HuH-7 (cell line): ENCODE measurements at regions not wholly inside any gene's neighbourhood (a gene's known extent, or its start where the extent isn't known, plus 50 kb on each side); places are given as distances from the start of the nearest gene placed in this dataset.
"Not testable (repeated sequence)": the region's sequence is repeated elsewhere in the genome, so short reads cannot be mapped to it uniquely, and the experiment has no call there.

Experiments used
- DNase-seq: peaks from one replicate; pipeline ENCODE4 v3.0.0; 2011; ENCODE audit warnings: low spot score

DNA sequence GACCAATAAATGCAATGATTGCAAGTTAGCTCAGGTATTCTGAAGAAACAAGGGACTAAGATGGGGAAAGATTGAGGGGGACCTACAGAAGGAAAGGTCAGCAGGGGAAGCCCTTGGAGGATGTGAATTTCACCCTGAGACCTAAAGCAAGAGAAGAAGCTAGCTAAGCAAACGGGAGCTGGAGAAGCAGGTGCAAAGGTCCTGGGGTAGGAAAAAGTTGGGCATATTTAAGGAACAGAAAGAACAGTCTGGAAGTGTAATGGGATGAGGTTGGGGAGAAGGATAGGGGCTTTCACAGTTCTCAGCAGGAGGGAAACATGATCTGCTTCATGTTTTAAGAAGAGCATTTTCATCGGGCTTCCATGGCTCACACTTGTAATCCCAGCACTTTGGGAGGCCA is 89.7 kb upstream of the SLC45A1 start:
- DNase-seq = no peak

DNA sequence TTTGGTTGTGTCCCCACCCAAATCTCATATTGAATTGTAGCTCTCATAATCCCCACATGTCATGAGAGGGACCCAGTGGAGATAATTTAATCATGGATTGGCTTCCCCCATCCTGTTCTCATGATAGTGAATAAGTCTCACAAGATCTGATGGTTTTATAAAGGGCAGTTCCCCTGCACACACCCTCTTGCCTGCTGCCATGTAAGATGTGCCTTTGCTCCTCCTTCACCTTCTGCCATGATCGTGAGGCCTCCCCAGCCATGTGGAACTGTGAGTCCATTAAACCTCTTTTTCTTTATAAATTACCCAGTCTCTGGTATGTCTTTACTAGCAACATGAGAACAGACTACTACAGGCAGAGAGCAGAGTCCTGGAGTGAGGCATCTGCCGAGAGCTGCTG is 90.2 kb upstream of the SLC45A1 start:
- DNase-seq = not testable (repeated sequence)

DNA sequence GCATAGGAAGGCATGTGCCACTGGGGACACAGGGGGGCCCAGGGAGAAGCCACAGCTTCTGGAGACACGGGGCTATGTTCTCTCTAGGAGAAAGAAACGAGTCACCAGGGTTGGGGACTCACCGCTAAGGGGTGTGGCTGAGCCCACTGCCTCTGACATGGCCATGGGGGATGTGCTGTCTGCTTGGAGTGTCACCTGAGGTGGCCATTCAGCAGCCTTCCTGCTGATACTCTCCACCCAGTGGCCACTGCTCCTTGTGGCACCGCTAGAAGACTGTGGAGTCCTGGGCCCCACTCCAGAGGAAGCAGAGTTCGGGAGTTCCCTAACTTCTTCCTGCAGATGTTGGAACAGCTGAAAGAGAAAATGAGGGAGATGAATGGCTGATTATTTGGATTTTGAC is 91.2 kb upstream of the SLC45A1 start:
- no peak for DNase-seq

DNA sequence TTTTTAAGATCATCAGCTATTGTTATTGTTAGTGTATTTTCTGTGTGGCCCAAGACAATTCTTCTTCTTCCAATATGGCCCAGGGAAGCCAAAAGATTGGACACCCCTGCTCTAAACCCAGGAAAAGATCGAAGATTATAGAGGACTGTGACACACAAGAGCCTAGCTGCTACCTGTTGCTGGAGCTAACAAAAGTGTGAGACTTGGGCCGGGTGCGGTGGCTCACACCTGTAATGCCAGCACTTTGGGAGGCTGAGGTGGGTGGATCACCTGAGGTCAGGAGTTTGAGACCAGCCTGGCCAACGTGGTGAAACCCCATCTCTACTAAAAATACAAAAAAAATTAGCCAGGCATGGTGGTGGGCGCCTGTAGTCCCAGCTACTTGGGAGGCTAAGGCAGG is 91.9 kb upstream of the SLC45A1 start:
- not testable (repeated sequence) for DNase-seq

DNA sequence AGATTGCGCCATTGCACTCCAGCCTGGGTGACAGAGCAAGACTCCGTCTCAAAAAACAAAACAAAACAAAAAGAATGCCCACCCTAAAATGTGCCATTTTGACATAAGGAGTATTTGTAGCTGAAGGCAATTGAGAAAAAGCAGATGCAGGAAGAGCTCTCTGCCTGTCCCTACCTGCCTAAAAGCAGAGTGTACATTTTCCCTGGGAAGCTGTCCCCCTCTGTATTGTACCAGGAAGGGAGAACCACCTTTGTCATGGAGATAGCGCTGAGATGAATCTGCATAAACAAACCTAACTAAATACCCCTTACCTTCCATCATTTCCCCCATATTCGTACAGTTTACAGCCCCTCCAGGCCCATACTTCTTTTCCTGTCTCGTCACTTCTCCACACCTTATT is 94.4 kb upstream of the SLC45A1 start:
- DNase-seq = no peak

DNA sequence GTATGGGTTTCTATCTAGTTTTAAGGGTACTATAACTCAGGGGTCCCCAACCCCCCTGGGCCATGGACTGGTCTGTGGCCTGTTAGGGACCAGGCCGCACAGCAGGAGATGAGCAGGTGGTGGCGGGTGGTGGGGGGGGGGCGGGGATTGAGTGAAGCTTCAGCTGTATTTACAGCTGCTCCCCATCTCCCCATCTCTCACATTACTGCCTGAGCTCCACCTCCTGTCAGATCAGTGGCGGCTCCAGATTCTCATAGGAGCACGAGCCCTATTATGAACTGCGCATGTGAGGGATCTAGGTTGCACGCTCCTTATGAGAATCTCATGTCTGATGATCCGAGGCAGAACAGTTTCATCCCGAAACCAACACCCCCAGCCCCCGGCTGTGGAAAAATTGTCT is 95.1 kb upstream of the SLC45A1 start:
- DNase-seq = no peak

DNA sequence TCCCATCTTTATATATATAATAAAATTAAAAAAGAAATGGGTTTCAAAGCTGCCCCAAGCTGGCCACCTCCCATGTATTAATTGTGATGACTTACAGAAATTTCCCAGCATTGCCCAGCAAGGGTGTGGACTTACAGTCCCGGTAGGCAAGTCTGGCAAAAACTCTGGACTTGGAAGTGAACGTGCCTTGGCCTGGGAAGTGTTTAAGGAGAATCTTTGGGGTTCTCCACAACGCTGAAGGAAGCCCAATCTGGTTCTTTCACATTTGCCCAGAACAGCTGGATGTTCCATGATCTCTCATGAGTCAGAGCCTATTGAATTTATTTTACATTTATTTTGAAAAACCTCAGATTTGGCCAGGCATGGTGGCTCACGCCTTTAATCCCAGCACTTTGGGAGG is 98.4 kb upstream of the SLC45A1 start:
- no peak for DNase-seq

DNA sequence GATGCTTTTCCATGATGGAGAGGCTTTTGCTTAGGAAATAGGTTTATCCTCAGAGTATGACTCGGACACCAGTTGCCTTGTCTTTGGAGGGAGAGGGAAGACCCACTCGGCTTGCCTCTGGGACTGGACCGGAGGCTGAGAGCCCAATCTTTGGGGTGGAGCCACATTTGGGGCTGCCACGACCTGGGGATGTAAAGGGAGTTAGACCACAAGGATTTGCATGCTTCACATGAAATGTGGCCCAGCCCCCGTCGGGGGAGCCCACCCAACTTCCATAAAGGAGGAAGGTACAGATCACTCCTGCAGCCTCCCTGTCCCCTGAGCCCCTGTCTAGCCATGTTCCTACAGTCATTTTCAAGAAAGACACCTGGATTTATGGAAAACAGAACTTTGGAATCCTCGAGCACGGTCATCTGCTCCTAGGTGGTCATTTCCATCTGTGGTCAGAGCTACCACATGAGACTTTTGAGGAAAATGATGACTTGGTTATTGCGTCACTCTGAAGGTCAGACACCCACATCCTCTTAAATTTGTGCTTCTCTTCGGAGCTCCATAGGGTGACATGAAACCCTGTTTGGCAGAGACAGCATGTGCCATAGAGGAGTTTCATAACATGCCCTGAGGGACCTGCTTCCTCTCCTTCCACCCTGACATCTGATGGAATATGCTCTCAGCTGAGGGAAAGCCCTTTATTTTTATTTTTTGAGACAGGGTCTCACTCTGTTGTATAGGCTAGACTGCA is 99.4 kb upstream of the SLC45A1 start:
- DNase-seq = no peak

DNA sequence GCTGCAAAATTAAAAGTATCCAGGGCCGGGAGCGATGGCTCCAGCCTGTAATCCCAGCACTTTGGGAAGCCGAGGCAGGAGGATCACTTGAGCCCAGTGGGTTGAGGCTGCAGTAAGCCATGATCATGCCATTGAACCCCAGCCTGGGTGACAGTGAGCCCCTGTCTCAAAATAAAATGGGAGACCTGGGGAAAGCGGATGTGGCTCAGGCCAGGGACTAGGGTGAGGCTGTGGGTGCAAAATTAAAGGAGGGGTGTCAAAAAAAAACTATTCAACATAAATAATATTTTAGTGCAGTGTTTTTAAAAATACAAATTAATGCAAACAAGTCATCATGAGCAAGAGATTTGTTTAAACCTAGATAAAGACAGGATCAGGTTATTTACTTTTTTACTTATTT is 100.1 kb upstream of the SLC45A1 start:
- DNase-seq = no peak

DNA sequence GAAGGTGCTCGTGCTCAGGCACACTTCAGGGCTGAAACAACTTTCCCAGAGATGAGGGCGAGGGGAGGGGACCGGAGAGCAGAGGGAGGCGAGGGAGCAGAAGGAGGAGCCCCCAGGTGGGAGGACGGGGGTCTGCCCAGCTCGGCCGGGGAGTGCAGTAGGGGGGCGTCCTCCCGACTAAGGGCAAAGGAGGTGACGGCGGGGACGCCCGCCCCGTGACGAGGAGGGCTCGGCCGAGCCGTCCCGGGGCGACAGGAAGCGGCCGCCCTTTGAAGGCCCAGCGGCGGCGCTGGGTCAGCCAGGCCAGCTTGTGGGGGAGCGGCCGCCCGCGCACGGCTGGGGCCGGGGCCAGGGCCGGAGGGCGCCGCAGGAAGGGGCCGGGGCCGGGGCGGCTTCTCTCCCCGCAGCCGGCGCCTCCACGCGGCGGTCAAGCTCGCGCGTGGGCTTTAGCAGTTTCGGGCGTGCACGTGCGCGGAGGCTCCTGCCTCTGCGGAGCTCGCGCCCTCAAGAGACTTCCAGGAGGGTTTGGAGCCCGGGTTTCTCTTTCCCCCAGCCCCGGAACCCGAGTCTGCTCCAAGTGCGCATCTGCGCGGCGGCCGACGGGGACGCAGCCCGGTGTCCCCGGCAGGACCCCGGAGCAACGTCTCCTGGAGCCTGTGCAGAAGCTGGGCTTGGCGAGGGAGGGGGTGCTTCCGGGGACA is 100.8 kb upstream of the SLC45A1 start:
- DNase-seq = peak; percentile 57

DNA sequence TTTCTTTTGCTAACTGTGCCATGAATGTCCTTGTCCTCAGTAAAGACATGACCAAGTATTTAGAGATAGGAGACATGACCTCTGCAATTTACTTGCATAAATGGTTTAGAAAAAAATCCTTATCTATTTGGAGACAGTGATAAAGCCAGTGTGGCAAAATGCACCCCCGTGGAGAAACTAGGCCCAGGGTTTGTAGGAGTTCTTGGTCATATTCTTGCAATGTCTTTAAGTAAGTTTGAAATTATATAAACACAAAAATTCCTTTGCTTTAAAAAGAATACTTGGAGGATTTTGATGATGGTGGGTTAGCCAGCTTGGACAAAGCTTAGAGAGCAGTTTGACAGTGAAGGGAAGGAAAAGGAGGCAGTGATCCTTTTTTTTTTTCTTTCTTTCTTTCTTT is 101.9 kb upstream of the SLC45A1 start:
- DNase-seq = no peak

DNA sequence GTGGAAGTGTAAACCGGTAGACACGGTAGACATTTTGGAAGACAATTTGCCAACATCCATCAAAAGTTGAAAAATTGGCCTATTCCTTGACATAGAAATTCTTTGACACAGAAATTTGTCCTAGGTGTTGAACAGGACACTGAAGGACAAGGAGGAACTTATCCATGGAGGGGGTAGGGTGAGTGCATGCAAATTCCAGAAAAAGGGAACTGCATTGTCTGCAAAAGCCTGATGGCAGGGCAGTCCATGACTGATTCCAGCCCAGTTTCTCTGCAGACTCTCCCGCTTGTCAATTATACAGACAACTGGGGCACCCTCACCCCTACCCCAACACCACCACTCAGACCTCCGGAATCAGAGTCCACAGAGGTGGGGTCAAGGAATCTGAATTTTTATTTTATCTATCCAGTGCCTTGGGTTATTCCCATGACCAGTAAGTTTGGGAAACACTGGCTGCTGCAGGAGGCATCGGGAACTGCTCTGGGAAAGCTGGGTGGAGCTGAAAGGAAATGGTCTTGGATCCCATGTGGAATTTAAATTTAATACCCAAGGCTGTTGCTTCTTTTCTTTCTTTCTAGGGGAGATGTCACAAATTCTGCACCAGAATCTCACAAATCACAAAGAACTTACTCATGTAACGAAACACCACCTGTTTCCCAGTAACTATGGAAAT is 103.3 kb upstream of the SLC45A1 start:
- no peak for DNase-seq

DNA sequence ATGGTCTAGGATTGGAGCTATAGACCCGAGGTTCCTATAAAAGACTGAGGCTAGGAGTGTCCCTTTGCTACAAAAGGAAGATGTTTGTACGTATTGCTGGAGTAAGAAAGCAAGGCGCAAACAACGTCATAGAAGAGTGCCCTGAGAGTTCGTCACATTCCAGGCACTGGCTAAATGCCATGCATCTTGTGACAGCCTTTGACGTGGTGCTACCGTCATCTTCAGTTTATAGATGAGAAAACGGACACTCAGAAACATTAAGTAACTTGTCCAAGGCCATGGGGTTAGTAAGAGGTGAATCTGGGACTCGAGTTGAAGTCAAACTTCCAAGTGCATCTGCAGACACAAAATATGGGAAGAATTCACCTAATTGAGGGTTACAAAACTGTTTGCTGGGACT is 104.2 kb upstream of the SLC45A1 start:
- no peak for DNase-seq

DNA sequence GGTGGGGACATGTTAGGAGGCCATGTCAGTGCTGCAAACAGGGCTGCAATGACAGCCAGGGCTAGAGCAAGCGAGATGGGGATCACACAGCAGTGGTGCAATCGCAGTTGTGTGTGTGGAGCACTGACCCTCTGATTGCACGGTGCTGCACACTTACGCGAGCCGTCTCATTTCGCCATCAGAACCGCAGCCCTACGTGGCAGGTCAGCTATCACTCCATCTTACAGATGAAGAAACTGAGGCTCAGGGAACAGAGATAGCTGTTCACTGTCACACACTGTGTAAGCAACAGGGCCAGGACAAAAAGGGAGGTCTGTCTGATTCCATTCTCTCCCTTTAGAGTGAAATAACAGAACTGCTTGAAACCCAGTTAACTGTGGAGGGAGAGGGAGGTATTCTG is 104.8 kb upstream of the SLC45A1 start:
- no peak for DNase-seq

DNA sequence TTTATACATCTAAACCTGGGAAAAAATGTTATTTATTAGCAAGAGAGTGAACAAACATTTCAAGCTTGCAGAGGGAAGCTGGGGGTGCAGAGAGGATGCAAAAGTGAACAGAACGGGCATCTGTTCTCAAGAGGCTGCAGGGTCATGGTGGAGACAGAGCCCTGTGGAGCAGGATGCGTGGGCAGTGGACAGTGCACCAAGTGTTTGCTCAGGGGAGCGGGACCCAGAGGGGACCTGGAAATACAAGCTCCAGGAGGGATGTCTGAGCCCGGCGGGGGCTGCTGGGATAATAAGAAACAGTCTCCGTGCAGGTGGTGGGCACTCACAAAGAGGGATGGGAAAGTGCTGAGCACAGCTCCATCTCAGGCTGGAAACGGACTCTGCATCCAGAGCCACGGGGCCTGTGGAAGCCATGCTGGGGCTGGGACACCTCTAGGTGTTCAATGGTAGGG is 105.3 kb upstream of the SLC45A1 start:
- DNase-seq = no peak

DNA sequence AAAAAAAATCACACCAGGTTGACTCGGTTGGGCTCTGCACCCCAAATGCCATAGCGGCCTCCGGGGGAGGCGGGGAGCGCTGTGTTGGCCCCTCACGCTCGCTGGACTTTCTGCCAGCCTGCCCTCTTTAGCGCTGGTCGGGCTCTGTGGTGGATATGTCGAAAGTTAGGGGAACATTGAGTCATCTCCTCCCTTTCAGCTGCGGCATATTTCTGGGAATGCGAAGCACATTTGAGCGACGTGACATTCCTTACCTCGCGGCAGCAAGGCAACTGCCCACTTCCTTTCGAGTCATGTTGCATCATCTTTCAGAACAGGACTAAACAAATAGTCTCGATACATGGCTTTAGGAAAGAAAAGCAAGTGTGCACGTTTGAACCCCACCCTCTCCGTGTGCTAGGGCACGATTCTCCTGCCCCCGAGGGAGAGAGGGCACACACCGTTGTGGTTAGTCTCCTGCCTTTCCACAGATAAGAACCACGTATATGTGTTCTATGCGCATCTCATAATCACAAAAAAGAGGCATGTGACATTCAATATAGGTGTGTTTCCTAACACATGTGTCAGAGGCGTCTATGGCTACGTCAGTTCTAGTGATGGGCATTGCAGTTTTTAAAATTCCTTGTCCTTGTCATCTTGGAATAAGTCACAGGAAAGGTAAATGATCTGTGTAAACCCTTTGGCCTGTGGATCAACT is 105.9 kb upstream of the SLC45A1 start:
- DNase-seq = peak; percentile 65

DNA sequence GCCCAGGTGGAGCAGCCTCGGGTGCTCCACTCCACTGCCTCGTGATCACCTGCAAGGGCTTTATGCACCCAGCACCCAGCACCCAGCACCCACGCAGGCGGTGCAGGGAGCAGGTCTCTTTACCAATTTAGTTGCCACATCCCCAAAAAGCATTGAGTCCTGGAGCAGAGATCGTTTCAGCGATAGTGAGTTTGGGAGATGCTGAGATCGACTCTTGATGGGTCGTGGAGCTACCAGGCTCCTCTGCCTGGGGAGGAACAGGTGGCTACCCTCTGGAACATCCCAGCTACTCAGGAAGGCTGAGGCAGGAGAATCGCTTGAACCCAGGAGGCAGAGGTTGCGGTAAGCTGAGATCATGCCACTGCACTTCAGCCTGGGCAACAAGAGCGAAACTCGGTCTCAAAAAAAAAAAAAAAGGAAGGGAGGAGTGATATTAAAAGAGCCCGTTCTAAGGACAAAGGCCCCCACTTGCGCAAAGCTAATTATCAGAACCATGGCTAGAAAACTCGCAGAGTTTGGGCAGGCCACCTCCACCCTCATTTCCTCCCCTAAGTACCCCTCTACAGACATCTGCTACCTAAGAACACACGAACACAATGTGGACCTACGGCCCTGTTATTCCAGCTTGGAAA is 106.5 kb upstream of the SLC45A1 start:
- DNase-seq = no peak

DNA sequence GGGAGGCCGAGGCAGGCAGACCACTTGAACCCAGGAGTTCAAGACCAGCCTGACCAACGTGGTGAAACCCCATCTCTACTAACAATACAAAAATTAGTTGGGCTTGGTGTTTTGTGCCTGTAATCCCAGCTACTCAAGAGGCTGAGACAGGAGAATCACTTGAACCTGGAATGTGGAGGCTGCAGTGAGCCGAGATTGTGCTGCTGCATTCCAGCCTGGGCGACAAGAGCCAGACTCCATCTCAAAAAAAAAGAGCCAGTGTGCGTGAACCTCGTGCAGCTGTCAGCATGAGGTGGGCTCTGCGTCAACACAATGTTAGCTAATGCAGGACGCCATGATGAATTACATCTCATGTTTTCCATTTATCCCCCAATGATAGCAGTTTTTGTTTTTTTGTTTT is 110.7 kb upstream of the SLC45A1 start:
- DNase-seq = no peak

DNA sequence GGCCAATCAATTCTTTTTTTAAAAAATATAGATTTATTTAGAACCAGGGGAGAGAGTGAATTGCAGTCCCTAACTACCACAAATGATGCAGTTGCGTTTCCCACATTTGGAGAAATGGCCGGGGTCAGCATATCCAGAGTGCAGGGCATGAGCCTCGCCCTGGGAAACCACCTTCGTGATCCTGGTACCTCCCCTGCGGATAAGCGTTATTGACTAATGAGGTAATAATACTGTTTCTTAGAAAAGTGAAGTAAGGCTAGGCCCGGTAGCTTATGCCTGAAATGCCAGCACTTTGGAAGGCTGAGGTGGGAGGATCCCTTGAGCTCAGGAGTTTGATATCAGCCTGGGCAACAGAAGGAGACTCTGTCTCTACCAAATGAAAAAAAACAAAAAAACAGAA is 111.5 kb upstream of the SLC45A1 start:
- no peak for DNase-seq

DNA sequence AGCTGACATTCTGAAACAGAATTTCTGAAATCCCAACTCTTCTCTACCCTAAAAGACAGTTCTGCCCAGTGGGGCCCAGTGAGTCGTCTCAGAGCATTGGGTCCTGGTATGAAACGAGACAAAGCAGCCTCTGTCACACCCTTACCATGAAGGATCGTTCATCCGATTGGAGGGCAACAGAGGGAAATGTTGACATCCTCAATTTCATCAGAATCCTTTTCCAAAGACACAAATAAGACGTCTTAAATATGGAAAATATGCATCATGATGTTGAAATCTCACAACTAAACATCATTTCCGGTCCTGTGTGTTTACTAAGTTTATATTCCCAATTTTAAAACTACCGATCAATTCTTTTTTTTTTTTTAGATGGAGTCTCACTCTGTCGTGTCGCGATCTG is 112.1 kb upstream of the SLC45A1 start:
- DNase-seq = no peak

DNA sequence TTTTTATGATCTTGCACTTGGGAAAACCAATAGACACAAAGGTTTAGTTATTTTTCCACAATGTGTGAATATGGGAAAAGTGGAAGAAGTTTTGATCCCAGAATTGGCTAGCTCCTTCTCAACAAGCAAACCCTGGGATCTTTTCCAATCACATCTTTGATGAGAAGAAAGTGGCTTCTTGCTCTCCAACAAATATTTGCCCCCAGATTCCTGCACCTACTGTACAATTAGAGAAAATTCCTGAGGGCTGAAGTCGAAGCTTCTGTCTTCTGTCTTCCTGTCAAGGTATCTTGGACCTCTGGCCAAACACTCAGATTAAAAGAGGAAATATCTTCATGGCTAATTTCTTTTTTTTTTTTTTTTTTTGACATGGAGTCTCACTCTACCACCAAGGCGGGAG is 113.1 kb upstream of the SLC45A1 start:
- no peak for DNase-seq

DNA sequence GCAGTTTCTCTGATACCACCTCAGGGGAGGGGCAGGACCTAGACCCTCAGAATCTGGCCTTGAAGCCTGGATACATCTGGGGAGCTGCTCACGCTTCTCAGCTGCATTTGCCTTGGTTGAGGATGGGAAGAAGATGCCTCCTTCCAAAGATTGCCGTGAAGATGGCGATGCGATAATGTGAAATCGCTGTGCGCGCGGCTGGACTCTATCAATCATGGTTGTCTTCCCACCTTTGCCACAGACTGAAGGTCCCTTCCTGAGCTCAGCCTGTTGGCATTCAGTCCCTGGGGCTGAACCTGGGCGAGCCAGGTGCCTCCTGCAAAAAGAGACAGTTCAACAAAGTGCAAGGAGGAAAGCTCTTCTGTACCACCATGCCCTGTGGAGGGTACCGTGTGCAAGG is 114.4 kb upstream of the SLC45A1 start:
- DNase-seq = no peak
